Ovary (tissue), 7 donors: ENCODE measurements at regions not wholly inside any gene's neighbourhood (a gene's known extent, or its start where the extent isn't known, plus 50 kb on each side); places are given as distances from the start of the nearest gene placed in this dataset.

Experiments
- DNase-seq, 5 donors: peaks; one replicate each; pipeline ENCODE4 v3.0.0-alpha.2; 2019 to 2020
- H3K27ac ChIP-seq, 2 donors: fragments of 200-600 bp; one replicate each; pipeline versions ENCODE4 v1.5.1 to v1.8.0; 2019 to 2022
- H3K27me3 ChIP-seq: fragments of 200-600 bp; one replicate; pipeline ENCODE4 v1.8.0; 2022
- H3K36me3 ChIP-seq: fragments of 200-600 bp; sonication (generic); one replicate; pipeline ENCODE4 v1.5.1; 2019
- H3K4me1 ChIP-seq: one replicate; pipeline ENCODE4 v1.8.1; 2013; ENCODE audit warnings: mild to moderate bottlenecking, moderate library complexity; ENCODE audit not compliant: insufficient read depth
- H3K4me3 ChIP-seq: fragments of 200-600 bp; sonication (generic); one replicate; pipeline ENCODE4 v1.5.1; 2017
- H3K9me3 ChIP-seq, 2 donors: fragments of 200-600 bp in 1 of 2; sonication (generic) in 1 of 2; one replicate each; pipeline versions ENCODE4 v1.5.1 to v1.8.1; 2013 to 2019; ENCODE audit warnings: mild to moderate bottlenecking in 1 of 2, moderate library complexity in 1 of 2
- EP300 ChIP-seq: sonication (generic); formaldehyde crosslinking; IDR thresholded peaks from one replicate; pipeline ENCODE4 v1.6.1; 2017; ENCODE audit warnings: antibody characterized with exemption
- POLR2A ChIP-seq: fragments of 450-650 bp; IDR thresholded peaks from one replicate; pipeline ENCODE4 v1.6.1; 2017; ENCODE audit warnings: antibody characterized with exemption, mild to moderate bottlenecking, moderate library complexity
- WGBS, 3 donors: extraction: QIAGEN DNeasy Blood & Tissue Kit in 1 of 3; methylation state at CpG; one replicate each; pipeline versions ENCODE4 v1.1.5 to v1.1.7; 2013 to 2017; 5-methylcytosine and 5-hydroxymethylcytosine counted together
- intact Hi-C, 4 donors: fragments of 100-400 bp; cut with DNase I; formaldehyde crosslinking; loops; one replicate each; pipeline versions ENCODE4 v1.11.0 to v1.15.1; 2022 to 2023
- TF ChIP-seq, protein P1 (sequence below), 3 donors: fragments of 450-650 bp in 2 of 3; fragments of 200-600 bp in 1 of 3; IDR thresholded peaks; one replicate each; pipeline versions ENCODE4 v1.5.1 to v1.8.0; 2016 to 2022; ENCODE audit warnings: antibody characterized with exemption in 3 of 3, mild to moderate bottlenecking in 1 of 3
- donor health status: DM: no; HTN: no; CAD: no; lungs with moderate emphysema.
- donor health status: DM: no; HTN: no; CAD: no.
- donor health status: Bipolar disorder and iron deficiency.
- donor health status: DM: no; HTN: no; CAD: no.
- donor health status: DM: yes; HTN: yes; CAD: no.

DNA sequence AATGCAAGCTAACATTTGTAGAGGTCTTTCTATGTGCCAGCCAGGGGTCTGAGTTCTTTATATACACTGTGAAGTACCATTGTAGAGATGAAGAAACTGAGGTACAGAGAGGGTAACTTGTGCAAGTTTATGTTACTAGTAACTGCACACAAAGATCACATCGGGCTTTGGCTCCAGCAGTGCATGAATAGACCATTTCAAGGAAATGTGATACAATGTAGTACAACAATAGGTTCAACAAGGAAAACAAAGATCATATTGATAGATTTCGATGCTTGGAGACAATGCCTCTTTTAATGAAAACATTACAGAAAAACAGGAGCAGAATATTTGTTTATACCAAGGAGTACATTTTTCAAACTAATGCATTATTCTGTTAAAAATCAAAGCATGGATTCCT, 115.3 kb downstream of the POLR2M start:
- Histone ChIP-seq H3K27ac (no peak overlapping the region), H3K9me3 (no peaks in the 10 kb centered on the region), H3K4me1 (peaks cover 3% of the 10 kb centered on the region), H3K36me3 (no peaks in the 10 kb centered on the region), H3K27me3 (no peaks in the 10 kb centered on the region), H3K4me3 (no peak overlapping the region)
- no peak for TF ChIP-seq EP300
- no peak for TF ChIP-seq POLR2A
- TF ChIP-seq, protein P1, sequence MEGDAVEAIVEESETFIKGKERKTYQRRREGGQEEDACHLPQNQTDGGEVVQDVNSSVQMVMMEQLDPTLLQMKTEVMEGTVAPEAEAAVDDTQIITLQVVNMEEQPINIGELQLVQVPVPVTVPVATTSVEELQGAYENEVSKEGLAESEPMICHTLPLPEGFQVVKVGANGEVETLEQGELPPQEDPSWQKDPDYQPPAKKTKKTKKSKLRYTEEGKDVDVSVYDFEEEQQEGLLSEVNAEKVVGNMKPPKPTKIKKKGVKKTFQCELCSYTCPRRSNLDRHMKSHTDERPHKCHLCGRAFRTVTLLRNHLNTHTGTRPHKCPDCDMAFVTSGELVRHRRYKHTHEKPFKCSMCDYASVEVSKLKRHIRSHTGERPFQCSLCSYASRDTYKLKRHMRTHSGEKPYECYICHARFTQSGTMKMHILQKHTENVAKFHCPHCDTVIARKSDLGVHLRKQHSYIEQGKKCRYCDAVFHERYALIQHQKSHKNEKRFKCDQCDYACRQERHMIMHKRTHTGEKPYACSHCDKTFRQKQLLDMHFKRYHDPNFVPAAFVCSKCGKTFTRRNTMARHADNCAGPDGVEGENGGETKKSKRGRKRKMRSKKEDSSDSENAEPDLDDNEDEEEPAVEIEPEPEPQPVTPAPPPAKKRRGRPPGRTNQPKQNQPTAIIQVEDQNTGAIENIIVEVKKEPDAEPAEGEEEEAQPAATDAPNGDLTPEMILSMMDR (IDR thresholded peaks at IDR 0.05), result no peak
- no peak for DNase-seq
- intact Hi-C loops, result no loop called here
- 84 to 89% (median 85%) methylated on average over 2 of the region's 2 CpGs for WGBS, 3 donors

GRCh38 chr15:57823325-57823882, 116.9 kb downstream of the POLR2M start:
- H3K4me3 ChIP-seq, result no peak overlapping the region

DNA sequence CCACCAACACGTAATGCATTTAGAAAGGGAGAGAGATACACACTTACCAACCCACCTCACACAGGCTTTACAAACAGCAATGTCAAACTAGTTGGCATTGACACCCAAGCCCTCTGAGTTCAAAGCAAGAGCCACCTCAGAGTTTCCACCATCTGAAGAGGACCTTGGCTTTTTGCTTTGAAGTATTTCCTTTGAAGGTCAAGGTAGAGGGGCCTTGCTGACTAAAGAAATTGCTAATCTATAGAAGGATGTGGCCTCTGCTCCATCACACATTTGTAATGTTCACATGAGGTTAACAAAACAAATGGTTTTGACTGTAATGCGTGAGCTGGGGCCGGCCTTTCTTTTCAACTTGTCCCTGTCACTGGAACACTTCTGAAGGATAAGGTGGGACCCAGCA, 117.7 kb downstream of the POLR2M start:
- Histone ChIP-seq H3K27me3 (no peaks in the 10 kb centered on the region), H3K9me3 (no peaks in the 10 kb centered on the region), H3K4me3 (no peak overlapping the region), H3K36me3 (no peaks in the 10 kb centered on the region), H3K27ac (no peak overlapping the region), H3K4me1 (peaks cover 3% of the 10 kb centered on the region)
- TF ChIP-seq EP300 (no peak), POLR2A (no peak)
- TF ChIP-seq, protein P1 (IDR thresholded peaks at IDR 0.05), result no peak
- DNase-seq, result no peak
- WGBS, 3 donors, result 75 to 92% (median 80%) methylated on average over 3 of the region's 3 CpGs
- intact Hi-C loops, result no loop called here

More at GRCh38 chr15:57823325-57823882, 116.9 kb downstream of the POLR2M start:
- H3K4me1 ChIP-seq, result peaks cover 3% of the 10 kb centered on the region
- H3K9me3 ChIP-seq, result no peaks in the 10 kb centered on the region
- peak overlapping the region in 1 of 2 donors; percentile 12 for H3K27ac ChIP-seq
- DNase-seq, result no peak
- intact Hi-C loops, result no loop called here
- TF ChIP-seq POLR2A (no peak), EP300 (no peak)
- TF ChIP-seq, protein P1 (IDR thresholded peaks at IDR 0.05), result no peak
- no peaks in the 10 kb centered on the region for H3K27me3 ChIP-seq
- WGBS, 3 donors, result 47 to 65% (median 47%) methylated on average over 6 of the region's 6 CpGs
- no peaks in the 10 kb centered on the region for H3K36me3 ChIP-seq

GRCh38 chr15:57827021-57827420, 120.5 kb downstream of the POLR2M start:
- TF ChIP-seq POLR2A, result no peak
- TF ChIP-seq, protein P1 (IDR thresholded peaks at IDR 0.05), result no peak
- no peak for TF ChIP-seq EP300
- Histone ChIP-seq H3K9me3 (no peaks in the 10 kb centered on the region), H3K4me3 (no peak overlapping the region), H3K4me1 (peaks cover 3% of the 10 kb centered on the region), H3K36me3 (no peaks in the 10 kb centered on the region), H3K27me3 (no peaks in the 10 kb centered on the region), H3K27ac (no peak overlapping the region)
- WGBS, 3 donors, result 88 to 89% (median 89%) methylated on average over 5 of the region's 5 CpGs
- intact Hi-C loops, result no loop called here
- no peak for DNase-seq
